Panc1 (cell line): ENCODE measurements at regions not wholly inside any gene's neighbourhood (a gene's known extent, or its start where the extent isn't known, plus 50 kb on each side); places are given as distances from the start of the nearest gene placed in this dataset.

Experiments
- ATAC-seq: fragments of 200-7000 bp; cut with Tn5 transposase; 2 replicates; pipeline ENCODE4 v1.9.1; 2020; ENCODE audit warnings: mild to moderate bottlenecking, moderate library complexity
- BruUV-seq: library from RNA; stranded (reverse); fragments of 400-500 nt; replicated peaks from 2 replicates; lab custom pipeline; 2021; lab: Mats Ljungman, UMichigan
- CTCF ChIA-PET: fragments of 300-600 bp; sonication (Branson Sonifier 250); formaldehyde crosslinking; loops from one replicate; lab custom pipeline; 2022; ENCODE audit warnings: antibody characterized with exemption; lab: Charles Lee
- POLR2A ChIA-PET: fragments of 300-600 bp; sonication (Branson Sonifier 250); formaldehyde crosslinking; loops from one replicate; lab custom pipeline; 2022; ENCODE audit warnings: antibody characterized with exemption; lab: Charles Lee
- DNase-seq: peaks from one replicate; pipeline ENCODE4 v3.0.0-alpha.2; 2010; ENCODE audit warnings: low read depth, low spot score
- H3K27ac ChIP-seq: 2 replicates; pipeline ENCODE4 v1.5.1; 2011; ENCODE audit warnings: mild to moderate bottlenecking, low read length, inconsistent platforms
- H3K27me3 ChIP-seq: fragments of 200-500 bp; sonication (Bioruptor generic); 2 replicates; pipeline ENCODE4 v1.6.0; 2014; ENCODE audit warnings: low read length, inconsistent platforms; ENCODE audit not compliant: control insufficient read depth, insufficient read depth
- H3K36me3 ChIP-seq: fragments of 200-500 bp; sonication (Bioruptor generic); 2 replicates; pipeline ENCODE4 v1.5.1; 2014; ENCODE audit warnings: inconsistent platforms, mild to moderate bottlenecking, low read length, moderate library complexity; ENCODE audit not compliant: control insufficient read depth, insufficient read depth
- H3K4me1 ChIP-seq: 2 replicates; pipeline ENCODE4 v1.5.1; 2011; ENCODE audit warnings: inconsistent platforms, mild to moderate bottlenecking, low read length, moderate library complexity; ENCODE audit not compliant: control insufficient read depth, insufficient read depth
- H3K4me3 ChIP-seq, 2 experiments: 2 replicates each; pipeline ENCODE4 v1.5.1; 2011 to 2012; ENCODE audit warnings: low read depth in 2 of 2, low read length in 2 of 2, mild to moderate bottlenecking in 2 of 2, inconsistent platforms in 1 of 2, moderate library complexity in 1 of 2
- H3K9me3 ChIP-seq: fragments of 200-500 bp; sonication (Bioruptor generic); 2 replicates; pipeline ENCODE4 v1.5.1; 2014; ENCODE audit warnings: low read depth, mild to moderate bottlenecking, inconsistent platforms, low read length, moderate library complexity; ENCODE audit not compliant: control insufficient read depth, insufficient read depth
- CTCF ChIP-seq: fragments of 450-650 bp; IDR thresholded peaks from 2 replicates; pipeline ENCODE4 v1.5.1; 2017; ENCODE audit warnings: mild to moderate bottlenecking
- POLR2AphosphoS5 ChIP-seq: IDR thresholded peaks from 2 replicates; pipeline ENCODE4 v1.6.1; 2012; ENCODE audit warnings: mild to moderate bottlenecking, low read depth, low read length, moderate library complexity
- REST ChIP-seq, 2 experiments: IDR thresholded peaks; 2 replicates each; pipeline ENCODE4 v1.6.1; 2011 to 2012; ENCODE audit warnings: low read depth in 2 of 2, control low read depth in 1 of 2, low read length in 1 of 2, mild to moderate bottlenecking in 1 of 2, moderate library complexity in 1 of 2; ENCODE audit not compliant: insufficient read depth in 1 of 2
- SIN3A ChIP-seq: IDR thresholded peaks from 2 replicates; pipeline ENCODE4 v1.6.1; 2012; ENCODE audit warnings: low read depth, mild to moderate bottlenecking, low read length, moderate library complexity, borderline replicate concordance; ENCODE audit not compliant: insufficient read depth
- TCF7L2 ChIP-seq: IDR thresholded peaks from 2 replicates; pipeline ENCODE4 v1.6.1; 2011; ENCODE audit warnings: mild to moderate bottlenecking, low read depth, low read length, inconsistent platforms
- in situ Hi-C: cut with HindIII; loops from 2 replicates; pipeline ENCODE4 v1.10.0; 2016; ENCODE audit warnings: low sequenced_read_pairs, low pct_unique_long_range_greater_than_20kb
- intact Hi-C: fragments of 100-400 bp; cut with micrococcal nuclease; formaldehyde crosslinking; loops from one replicate; pipeline ENCODE4 v1.10.0; 2022; ENCODE audit not compliant: unreplicated experiment

- DNase-seq: no peak
- intact Hi-C loops: no loop called here
- Histone ChIP-seq H3K9me3 (no peaks in the 10 kb centered on the region), H3K36me3 (no peaks in the 10 kb centered on the region), H3K27ac (no peak overlapping the region), H3K4me3 (no peak overlapping the region), H3K4me1 (no peaks in the 10 kb centered on the region), H3K27me3 (no peaks in the 10 kb centered on the region)
- BruUV-seq: no TSS peak
- in situ Hi-C loops: no loop called here
- TF ChIP-seq REST (IDR thresholded peaks at IDR 0.05; ENCODE audit: insufficient read depth in 1 of 2, low read depth in 2 of 2, low read length in 1 of 2) (no peak), CTCF (no peak), SIN3A (no peak), POLR2AphosphoS5 (no peak)
- POLR2A ChIA-PET: interaction anchor here (0.7 kb wide), 1 partner anchor 94 kb away, joined by 4 read pairs; no protein-coding TSS in a partner anchor
- ATAC-seq: no peak
- CTCF ChIA-PET: no interaction called here
These were observed 134.8 kb upstream of the ANKRD28 start for GRCh38 chr3:15932348-15933300.

- no peaks in the 10 kb centered on the region for H3K36me3 ChIP-seq
- POLR2A ChIA-PET: no interaction called here
- ATAC-seq (no peak), DNase-seq (no peak)
- in situ Hi-C loops: no loop called here
- no peaks in the 10 kb centered on the region for H3K4me1 ChIP-seq
- no peak overlapping the region for H3K27ac ChIP-seq
- intact Hi-C loops: no loop called here
- no peak for TF ChIP-seq SIN3A
- no peak for TF ChIP-seq CTCF
- no peak for TF ChIP-seq REST (IDR thresholded peaks at IDR 0.05; ENCODE audit: insufficient read depth in 1 of 2, low read depth in 2 of 2, low read length in 1 of 2)
- TF ChIP-seq TCF7L2: no peak
- TF ChIP-seq POLR2AphosphoS5: no peak
- BruUV-seq: no TSS peak
- H3K4me3 ChIP-seq: no peak overlapping the region
- CTCF ChIA-PET: no interaction called here
- H3K27me3 ChIP-seq: no peaks in the 10 kb centered on the region
- no peaks in the 10 kb centered on the region for H3K9me3 ChIP-seq
These were observed 135.8 kb upstream of the ANKRD28 start for GRCh38 chr3:15933439-15934139.
